BE2C (cell line): ENCODE measurements at regions not wholly inside any gene's neighbourhood (a gene's known extent, or its start where the extent isn't known, plus 50 kb on each side); places are given as distances from the start of the nearest gene placed in this dataset.

Source experiments
- DNase-seq: peaks from one replicate; pipeline ENCODE4 v3.0.0-alpha.2; 2020
- H3K27me3 ChIP-seq: fragments of 250-450 bp; sonication (Bioruptor Pico); 2 replicates; pipeline ENCODE4 v1.5.1; 2020; ENCODE audit warnings: mild to moderate bottlenecking
- H3K36me3 ChIP-seq: fragments of 250-450 bp; sonication (Bioruptor Pico); 2 replicates; pipeline ENCODE4 v1.5.1; 2020; ENCODE audit warnings: mild to moderate bottlenecking
- H3K4me1 ChIP-seq: fragments of 250-450 bp; sonication (Bioruptor Pico); 2 replicates; pipeline ENCODE4 v1.5.1; 2020
- H3K4me3 ChIP-seq: 2 replicates; pipeline ENCODE4 v1.5.1; 2011; ENCODE audit warnings: low read depth, low read length
- H3K9me3 ChIP-seq: fragments of 250-450 bp; sonication (Bioruptor Pico); 2 replicates; pipeline ENCODE4 v1.5.1; 2020
- TF ChIP-seq, protein P1 (sequence below): IDR thresholded peaks from 2 replicates; pipeline ENCODE4 v1.5.1; 2012; ENCODE audit warnings: mild to moderate bottlenecking, low read depth, low read length

DNA sequence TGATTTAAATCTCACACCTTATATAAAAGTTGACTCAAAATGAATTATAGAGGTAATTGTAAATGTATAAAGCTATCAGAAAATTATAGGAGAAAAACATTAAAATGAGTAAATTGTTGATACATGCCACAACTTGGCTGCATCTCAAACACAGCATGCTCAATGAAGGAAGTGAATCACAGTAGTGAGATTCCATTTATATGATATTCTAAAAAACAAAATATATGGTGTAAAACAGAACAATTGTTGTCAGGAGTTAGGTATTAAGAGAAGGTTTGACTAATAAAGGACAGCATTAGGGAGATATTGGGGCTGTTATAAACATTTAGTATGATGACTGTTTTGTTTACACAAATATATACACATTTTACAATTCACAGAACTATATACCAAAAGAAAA, 356.6 kb upstream of the CELF4 start:
- H3K27me3 ChIP-seq = no peaks in the 10 kb centered on the region
- H3K4me1 ChIP-seq = no peaks in the 10 kb centered on the region
- DNase-seq = no peak
- TF ChIP-seq, protein P1, sequence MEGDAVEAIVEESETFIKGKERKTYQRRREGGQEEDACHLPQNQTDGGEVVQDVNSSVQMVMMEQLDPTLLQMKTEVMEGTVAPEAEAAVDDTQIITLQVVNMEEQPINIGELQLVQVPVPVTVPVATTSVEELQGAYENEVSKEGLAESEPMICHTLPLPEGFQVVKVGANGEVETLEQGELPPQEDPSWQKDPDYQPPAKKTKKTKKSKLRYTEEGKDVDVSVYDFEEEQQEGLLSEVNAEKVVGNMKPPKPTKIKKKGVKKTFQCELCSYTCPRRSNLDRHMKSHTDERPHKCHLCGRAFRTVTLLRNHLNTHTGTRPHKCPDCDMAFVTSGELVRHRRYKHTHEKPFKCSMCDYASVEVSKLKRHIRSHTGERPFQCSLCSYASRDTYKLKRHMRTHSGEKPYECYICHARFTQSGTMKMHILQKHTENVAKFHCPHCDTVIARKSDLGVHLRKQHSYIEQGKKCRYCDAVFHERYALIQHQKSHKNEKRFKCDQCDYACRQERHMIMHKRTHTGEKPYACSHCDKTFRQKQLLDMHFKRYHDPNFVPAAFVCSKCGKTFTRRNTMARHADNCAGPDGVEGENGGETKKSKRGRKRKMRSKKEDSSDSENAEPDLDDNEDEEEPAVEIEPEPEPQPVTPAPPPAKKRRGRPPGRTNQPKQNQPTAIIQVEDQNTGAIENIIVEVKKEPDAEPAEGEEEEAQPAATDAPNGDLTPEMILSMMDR = no peak
- H3K9me3 ChIP-seq = no peaks in the 10 kb centered on the region
- H3K36me3 ChIP-seq = no peaks in the 10 kb centered on the region
- H3K4me3 ChIP-seq = no peak overlapping the region

DNA sequence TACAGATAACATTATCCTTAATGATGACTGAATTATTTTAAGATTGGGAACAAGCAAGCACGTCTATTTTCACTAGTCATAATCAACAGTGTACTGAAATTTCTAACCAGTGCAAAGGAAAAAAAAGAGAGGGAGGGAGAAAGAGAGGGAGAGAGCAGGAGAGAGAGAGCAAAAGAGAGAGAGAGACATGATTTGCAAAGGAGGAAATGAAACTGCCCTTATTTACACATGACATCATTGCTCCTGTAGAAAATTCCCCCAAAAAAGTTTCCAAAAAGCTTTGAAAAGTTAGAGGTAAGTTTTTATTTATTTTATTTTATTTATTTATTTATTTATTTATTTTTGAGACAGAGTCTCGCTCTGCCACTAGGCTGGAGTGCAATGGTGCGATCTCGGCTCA, 355.3 kb upstream of the CELF4 start:
- H3K4me1 ChIP-seq = no peaks in the 10 kb centered on the region
- no peaks in the 10 kb centered on the region for H3K36me3 ChIP-seq
- H3K9me3 ChIP-seq = no peaks in the 10 kb centered on the region
- TF ChIP-seq, protein P1 = no peak
- H3K4me3 ChIP-seq = no peak overlapping the region
- H3K27me3 ChIP-seq = no peaks in the 10 kb centered on the region
- DNase-seq = no peak

- DNase-seq = no peak
Measured at GRCh38 chr18:37913051-37913450, 347.5 kb upstream of the CELF4 start.

GRCh38 chr18:37902344-37902743, 336.7 kb upstream of the CELF4 start:
- DNase-seq = no peak
- Histone ChIP-seq H3K36me3 (no peaks in the 10 kb centered on the region), H3K4me3 (no peak overlapping the region), H3K27me3 (no peaks in the 10 kb centered on the region), H3K9me3 (no peaks in the 10 kb centered on the region), H3K4me1 (no peaks in the 10 kb centered on the region)
- TF ChIP-seq, protein P1 = no peak

More at GRCh38 chr18:37913051-37913450, 347.5 kb upstream of the CELF4 start:
- Histone ChIP-seq H3K4me3 (no peak overlapping the region), H3K9me3 (no peaks in the 10 kb centered on the region), H3K4me1 (no peaks in the 10 kb centered on the region), H3K27me3 (no peaks in the 10 kb centered on the region), H3K36me3 (no peaks in the 10 kb centered on the region)
- TF ChIP-seq, protein P1 = no peak

GRCh38 chr18:37900326-37900725, 334.7 kb upstream of the CELF4 start:
- TF ChIP-seq, protein P1 = no peak
- Histone ChIP-seq H3K4me1 (no peaks in the 10 kb centered on the region), H3K27me3 (no peaks in the 10 kb centered on the region), H3K9me3 (no peaks in the 10 kb centered on the region), H3K4me3 (no peak overlapping the region), H3K36me3 (no peaks in the 10 kb centered on the region)
- no peak for DNase-seq

DNA sequence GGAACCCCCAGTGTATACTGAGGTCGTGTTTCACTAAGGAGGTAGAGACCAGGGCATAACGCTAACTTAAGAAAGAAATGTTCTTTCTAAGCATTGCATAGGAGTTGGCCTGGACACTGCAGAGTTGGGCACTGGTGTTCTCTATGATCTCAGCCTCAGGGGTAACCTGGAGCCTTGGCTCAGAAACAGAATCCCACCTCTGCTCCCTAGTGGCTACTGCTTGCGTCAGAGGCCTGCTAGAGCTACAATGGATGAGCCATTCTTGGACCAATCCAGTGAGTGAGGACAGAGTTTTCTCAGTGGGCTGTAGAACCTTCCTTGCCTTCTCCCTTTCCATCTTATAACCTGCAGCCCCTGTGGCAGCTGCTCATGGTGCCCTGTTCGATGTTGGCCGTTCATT, 324.4 kb upstream of the CELF4 start:
- no peaks in the 10 kb centered on the region for H3K4me1 ChIP-seq
- H3K27me3 ChIP-seq = no peaks in the 10 kb centered on the region
- H3K4me3 ChIP-seq = no peak overlapping the region
- no peaks in the 10 kb centered on the region for H3K36me3 ChIP-seq
- peak; percentile 5 for DNase-seq
- TF ChIP-seq, protein P1 = no peak
- no peaks in the 10 kb centered on the region for H3K9me3 ChIP-seq
